AG04450 (cell line): ENCODE measurements at regions not wholly inside any gene's neighbourhood (a gene's known extent, or its start where the extent isn't known, plus 50 kb on each side); places are given as distances from the start of the nearest gene placed in this dataset.

Source experiments
- CTCF ChIA-PET: fragments of 300-600, 350-600 bp; formaldehyde crosslinking; extraction: SDS; loops from one replicate; lab custom pipeline; 2022; ENCODE audit warnings: antibody characterized with exemption, inconsistent platforms; lab: Charles Lee
- POLR2A ChIA-PET: fragments of 350-600 bp; formaldehyde crosslinking; extraction: SDS; loops from one replicate; lab custom pipeline; 2021; ENCODE audit warnings: antibody characterized with exemption, inconsistent platforms; lab: Yijun Ruan, JAX
- DNase-seq: peaks from one replicate; pipeline ENCODE4 v3.0.0-alpha.2; 2011; ENCODE audit warnings: low read depth, low spot score
- H3K27ac ChIP-seq: one replicate; pipeline ENCODE4 v1.5.1; 2012; ENCODE audit warnings: low read depth, low read length, control low read depth
- H3K27me3 ChIP-seq: one replicate; pipeline ENCODE4 v1.6.0; 2012; ENCODE audit warnings: low read length; ENCODE audit not compliant: control insufficient read depth, insufficient read depth
- H3K4me3 ChIP-seq: 2 replicates; pipeline ENCODE4 v1.5.1; 2011; ENCODE audit warnings: mild to moderate bottlenecking, low read depth, low read length, control low read depth
- H3K9me3 ChIP-seq: 2 replicates; pipeline ENCODE4 v1.5.1; 2012; ENCODE audit warnings: low read length; ENCODE audit not compliant: control insufficient read depth, insufficient read depth
- TF ChIP-seq, protein P1 (sequence below): IDR thresholded peaks from 2 replicates; pipeline ENCODE4 v1.5.1; 2011; ENCODE audit warnings: low read depth, low read length, control low read depth, inconsistent platforms

DNA sequence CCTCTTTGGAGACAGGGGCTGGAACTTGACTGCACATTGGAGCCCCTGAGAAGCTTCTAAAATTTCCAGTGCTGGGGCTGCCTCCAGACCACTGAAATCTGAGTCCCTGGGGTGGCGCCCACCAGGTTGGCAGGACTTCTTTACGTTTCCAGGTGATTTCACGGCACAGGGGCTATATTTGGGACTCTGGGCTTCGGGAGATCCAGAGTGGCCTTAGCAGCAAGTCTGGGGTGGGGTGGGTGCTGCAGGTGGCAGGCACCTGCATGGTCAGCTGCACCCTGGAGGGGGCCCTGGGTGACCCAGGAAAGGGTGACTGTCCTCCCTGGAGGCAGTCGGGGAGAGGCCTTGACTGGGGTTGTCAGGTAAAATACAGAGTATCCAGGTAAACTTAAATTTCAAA is 135.5 kb upstream of the PHACTR3 start:
- Histone ChIP-seq H3K27ac (no peak overlapping the region), H3K4me3 (no peak overlapping the region), H3K9me3 (no peaks in the 10 kb centered on the region; the same call in 1 of the 2 replicates), H3K27me3 (no peaks in the 10 kb centered on the region)
- CTCF ChIA-PET: interaction anchor here (1.4 kb wide), 1 partner anchor 27 kb away, joined by 4 read pairs; no protein-coding TSS in a partner anchor
- POLR2A ChIA-PET: no interaction called here
- no peak for DNase-seq
- TF ChIP-seq, protein P1, sequence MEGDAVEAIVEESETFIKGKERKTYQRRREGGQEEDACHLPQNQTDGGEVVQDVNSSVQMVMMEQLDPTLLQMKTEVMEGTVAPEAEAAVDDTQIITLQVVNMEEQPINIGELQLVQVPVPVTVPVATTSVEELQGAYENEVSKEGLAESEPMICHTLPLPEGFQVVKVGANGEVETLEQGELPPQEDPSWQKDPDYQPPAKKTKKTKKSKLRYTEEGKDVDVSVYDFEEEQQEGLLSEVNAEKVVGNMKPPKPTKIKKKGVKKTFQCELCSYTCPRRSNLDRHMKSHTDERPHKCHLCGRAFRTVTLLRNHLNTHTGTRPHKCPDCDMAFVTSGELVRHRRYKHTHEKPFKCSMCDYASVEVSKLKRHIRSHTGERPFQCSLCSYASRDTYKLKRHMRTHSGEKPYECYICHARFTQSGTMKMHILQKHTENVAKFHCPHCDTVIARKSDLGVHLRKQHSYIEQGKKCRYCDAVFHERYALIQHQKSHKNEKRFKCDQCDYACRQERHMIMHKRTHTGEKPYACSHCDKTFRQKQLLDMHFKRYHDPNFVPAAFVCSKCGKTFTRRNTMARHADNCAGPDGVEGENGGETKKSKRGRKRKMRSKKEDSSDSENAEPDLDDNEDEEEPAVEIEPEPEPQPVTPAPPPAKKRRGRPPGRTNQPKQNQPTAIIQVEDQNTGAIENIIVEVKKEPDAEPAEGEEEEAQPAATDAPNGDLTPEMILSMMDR: no peak

DNA sequence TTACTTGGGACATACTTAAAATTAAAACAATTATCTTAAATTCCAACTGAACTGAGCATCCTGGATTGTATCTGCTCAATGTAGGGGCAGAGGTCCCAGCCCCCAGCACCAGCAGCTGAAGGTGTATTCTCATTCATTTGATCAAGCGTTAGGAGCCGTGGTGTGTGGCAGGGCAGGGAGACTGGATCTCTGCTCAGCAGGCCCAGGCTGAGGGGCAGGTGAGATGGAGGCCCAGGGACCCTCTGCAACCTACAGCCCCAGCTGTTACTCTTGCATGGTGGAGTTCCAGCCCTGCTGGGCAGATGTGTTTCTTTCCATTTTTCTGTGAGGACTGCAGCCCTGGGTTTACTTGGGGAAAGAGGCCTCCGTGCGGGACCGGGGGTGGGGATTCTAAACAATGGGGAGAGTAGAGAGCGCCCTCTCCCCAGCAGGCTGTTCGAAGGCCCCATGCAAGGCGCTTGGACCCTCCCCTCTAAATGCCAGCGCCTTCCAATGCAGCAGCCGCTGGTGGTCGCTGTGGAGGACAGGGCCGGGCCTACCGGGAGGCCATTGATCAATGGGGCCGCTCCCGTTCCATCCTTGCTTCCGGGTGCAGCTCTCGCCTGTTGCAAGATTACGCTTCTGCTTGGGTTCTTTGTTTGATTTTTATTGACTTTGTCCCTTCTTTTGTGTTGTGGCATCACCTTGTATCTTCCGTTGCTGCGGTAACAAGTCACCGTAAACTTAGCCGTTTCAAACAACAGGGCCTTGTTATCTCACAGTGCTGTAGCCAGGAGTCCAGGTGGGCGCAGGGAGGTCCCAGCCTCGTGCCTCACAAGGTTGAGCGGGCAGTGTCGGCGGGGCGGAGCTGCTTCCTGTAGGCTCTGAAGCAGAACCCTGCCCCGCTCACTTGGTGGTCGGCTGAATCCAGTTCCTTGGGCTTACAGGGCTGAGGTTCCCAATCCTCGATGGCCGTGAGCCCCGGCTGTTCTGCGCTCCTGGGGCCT is 134.8 kb upstream of the PHACTR3 start:
- ChIA-PET CTCF (interaction anchor here (1.4 kb wide), 1 partner anchor 26 kb away, joined by 4 read pairs; no protein-coding TSS in a partner anchor), POLR2A (no interaction called here)
- Histone ChIP-seq H3K27me3 (no peaks in the 10 kb centered on the region), H3K9me3 (no peaks in the 10 kb centered on the region; the same call in 1 of the 2 replicates), H3K4me3 (no peak overlapping the region), H3K27ac (no peak overlapping the region)
- no peak for DNase-seq
- TF ChIP-seq, protein P1: no peak

DNA sequence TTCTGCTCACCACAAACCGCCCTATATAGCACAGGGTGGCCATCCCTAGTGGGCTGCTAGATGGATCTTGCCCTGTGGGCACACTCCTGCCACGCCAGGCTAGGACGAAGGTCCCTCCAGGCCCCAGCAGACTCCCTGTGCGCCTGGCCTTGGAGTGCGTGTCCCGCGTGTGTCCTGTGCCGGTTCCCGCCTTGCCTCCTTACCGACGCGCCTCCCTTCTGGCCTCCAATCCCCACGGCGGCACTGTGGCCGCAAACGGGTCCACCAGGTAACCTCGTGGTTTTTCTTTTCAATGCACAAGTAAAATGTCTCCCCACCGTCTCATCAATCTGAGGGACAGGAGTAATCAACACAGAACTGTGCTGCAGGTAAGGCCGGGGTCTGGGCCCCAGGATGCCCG is 133.8 kb upstream of the PHACTR3 start:
- H3K27ac ChIP-seq: no peak overlapping the region
- H3K4me3 ChIP-seq: no peak overlapping the region
- H3K9me3 ChIP-seq: no peaks in the 10 kb centered on the region; the same call in 1 of the 2 replicates
- ChIA-PET CTCF (no interaction called here), POLR2A (no interaction called here)
- no peak for DNase-seq
- H3K27me3 ChIP-seq: no peaks in the 10 kb centered on the region
- TF ChIP-seq, protein P1: no peak

DNA sequence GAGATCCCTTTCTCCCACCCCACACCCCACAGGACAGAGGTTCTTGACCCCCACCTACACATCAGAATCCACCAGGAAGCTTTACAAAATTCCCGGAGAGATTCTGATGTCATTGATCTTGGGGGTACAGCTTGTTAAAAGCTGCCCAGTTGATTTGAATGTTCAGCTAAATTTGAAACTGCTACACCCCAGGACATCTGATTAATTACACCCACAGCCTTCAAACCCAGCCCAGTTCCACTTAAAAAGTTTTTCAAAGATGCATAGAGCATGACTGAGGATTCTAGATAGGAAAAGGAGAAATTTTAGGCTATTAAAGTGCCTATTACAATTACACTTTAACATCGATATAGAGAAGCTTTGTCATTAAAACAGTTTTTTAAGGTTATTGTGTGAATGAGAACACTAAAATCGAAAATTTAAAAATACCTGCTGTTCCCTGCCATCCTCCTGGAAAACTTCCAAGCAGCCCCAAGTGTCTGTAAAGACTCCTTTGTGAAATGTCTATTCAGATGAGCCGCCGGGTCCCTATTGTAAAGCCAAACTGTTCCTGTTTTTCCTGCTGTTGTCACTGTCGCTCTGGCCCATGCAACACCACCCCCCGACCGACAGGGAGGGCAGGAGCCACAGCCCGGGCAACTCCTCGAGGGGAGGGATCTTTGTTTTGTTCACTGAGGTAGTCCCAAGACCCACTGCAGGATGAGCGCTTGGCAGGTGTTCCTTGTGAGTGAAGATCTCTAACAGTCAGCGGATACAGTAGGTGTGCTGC is 132.5 kb upstream of the PHACTR3 start:
- H3K27ac ChIP-seq: no peak overlapping the region
- DNase-seq: no peak
- H3K27me3 ChIP-seq: no peaks in the 10 kb centered on the region
- ChIA-PET POLR2A (no interaction called here), CTCF (no interaction called here)
- no peak overlapping the region for H3K4me3 ChIP-seq
- H3K9me3 ChIP-seq: no peaks in the 10 kb centered on the region; the same call in 1 of the 2 replicates
- TF ChIP-seq, protein P1: no peak
